Colon (tissue), 2 donors: ENCODE measurements at regions not wholly inside any gene's neighbourhood (a gene's known extent, or its start where the extent isn't known, plus 50 kb on each side); places are given as distances from the start of the nearest gene placed in this dataset.
"Not testable (repeated sequence)": the region's sequence is repeated elsewhere in the genome, so short reads cannot be mapped to it uniquely, and the experiment has no call there.

Source experiments
- FAIRE-seq: peaks from 2 replicates; lab custom pipeline; 2012; peaks lifted over from hg19 to GRCh38; lab: Jason Lieb, UNC
- donor health status: control.
- donor health status: control.

DNA sequence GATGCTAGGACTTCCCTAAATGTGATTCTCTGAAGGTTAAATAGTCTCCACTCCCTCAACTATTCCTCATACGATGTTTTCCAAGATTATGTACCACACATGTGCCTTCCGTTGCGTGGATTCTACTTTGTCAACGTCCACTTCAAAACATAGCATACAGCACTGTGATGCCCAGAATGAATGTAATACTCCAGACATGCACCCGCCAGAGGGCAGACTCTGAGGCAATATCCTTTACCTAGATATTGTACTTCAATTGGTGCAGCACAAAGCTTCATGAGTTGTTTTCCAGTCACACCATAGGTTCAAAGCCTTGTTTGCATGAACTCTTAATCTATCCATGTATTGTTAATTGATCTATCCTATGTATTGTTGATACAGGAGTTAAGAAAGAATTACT is 201.0 kb upstream of the NABP1 start:
- no peak for FAIRE-seq

DNA sequence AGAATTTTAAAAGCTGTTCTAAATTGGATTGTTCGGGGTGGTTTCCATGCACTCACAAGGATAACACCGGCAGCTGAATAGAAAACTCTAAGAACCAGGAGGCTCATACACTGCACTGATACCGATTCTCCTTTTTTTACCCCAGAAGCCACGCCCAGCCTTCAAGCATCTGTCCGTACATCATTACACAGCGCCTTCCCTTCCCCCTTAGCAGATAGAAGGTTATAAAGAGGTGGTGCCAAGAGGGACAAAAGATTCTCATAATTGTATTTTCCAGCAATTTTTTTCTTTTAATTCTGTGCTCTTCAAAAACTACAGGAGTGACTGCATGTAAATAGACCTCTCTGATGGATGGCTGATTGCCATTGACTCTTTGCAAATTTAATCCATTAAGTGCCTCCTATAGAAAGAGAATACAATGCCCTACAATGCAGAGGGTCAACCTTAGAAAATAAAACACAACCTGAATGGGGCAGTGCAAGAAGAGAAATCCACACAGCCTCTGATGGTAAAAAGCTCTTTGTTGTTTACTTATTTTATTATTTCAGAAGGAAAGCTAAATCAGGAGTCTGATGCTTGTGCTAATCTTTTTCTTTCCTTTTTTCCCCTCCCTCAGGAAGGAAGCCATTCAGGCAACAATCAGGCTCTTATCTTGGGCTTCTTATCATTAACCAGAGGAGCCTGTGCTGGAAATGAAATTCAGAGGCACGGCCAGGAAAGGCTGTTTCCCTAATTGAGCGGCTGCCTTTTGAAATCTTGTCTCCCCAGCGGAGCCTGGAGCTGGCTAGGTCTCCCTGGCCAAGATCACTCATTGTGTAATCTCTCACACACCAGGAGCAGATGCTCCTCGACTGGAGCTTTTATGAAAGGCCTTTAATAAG is 198.9 kb upstream of the NABP1 start:
- FAIRE-seq = no peak

DNA sequence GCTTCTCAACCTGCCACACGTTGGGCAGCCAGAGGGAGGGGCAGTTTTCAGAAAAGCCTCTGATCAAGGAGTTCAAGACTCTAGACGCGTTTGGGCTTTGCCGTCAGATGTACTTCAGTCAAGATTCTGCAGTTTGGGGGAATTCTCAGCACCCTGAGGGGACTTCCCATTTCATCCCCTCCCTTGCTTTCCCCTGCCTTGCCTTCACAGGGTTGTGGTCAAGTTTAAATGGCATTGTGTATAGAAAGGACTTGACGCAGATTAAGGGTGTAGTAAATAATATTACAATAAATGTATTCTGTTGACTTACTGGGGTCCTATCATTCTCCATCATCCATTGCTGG is 198.3 kb upstream of the NABP1 start:
- FAIRE-seq = no peak

DNA sequence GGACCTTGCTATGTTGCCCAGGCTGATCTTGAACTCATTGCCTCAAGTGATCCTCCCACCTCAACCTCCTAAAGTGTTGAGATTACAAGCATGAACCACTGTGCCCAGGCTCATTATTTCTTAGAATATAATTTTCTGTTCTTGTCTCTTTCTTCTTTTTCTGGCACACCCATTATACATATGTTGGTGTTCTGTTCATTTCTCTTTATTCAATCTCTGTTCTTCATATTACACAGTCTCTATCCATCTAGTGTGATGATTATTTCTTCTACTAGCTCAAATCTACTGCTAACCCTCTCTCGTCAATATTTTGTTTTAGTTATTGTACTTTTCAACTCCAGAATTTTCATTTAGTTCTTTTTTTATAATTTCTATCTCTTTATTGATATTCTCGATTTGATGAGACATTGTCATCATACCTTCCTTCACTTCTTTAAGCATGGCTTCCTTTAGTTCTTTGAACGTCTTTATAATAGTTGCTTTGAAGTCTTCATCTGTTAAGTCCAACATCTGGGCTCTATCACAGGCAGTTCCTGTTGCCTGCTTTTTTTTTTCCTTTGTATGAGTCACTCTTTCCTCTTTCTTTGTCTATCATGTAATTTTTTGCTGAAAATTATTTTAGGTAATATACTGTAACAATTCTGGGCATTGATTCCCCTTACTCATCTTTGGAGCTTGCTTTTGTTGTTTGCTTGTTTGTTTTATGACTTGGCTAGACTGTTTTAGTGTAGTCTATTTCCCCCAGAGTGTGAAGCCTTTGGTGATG is 196.4 kb upstream of the NABP1 start:
- FAIRE-seq = no peak

DNA sequence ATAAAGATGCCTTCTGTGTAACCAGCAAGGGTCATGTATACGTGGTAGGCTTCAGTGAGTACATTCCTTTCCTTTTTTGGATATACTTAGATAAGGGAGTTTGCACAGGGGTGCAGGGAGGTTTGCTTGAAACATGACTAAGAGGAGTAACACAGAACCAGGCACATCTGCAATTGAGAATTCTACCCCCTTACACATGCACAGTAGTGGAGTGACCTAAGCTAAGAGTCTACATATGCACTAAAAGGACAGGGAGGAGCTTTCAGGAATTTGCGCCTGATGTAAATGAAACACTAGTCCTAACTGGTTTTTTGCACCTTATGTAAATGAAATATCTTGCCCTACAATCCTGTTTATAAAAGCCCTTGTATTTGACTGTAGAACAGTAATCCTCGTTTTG is 194.8 kb upstream of the NABP1 start:
- FAIRE-seq = no peak

DNA sequence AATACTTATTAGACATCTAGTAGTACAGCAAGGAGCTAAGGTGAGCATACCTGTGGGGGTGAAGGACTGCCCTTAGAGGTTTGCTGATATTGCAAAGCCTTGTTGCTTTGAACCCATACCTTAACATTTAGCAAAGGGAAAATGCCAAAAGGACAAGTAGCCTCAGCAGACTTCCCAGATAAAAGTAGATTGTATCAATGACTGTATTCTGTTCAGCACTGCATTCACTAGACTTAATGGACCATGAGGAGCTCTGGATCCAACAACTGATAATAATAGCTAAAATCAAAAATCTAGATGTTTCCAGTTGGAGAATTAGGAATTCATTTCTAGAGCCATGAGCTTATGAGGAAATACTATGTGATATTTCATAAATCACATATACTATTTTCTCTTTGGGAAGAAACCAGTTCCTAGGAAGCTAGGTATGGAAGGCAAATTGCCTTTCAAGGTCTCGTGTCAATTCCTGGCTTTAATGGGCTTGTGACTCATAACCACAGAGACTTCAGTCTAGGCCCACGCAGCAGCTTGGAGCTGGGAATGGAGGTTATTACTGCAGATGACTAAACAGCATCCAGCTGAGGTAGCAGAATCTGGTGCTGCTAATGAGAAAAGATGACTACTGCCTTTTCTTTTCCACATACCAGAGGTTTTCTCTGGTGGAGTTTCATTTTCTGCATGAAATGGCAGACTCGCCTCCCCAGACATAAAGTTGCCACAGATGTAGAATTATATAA is 191.2 kb upstream of the NABP1 start:
- no peak for FAIRE-seq

DNA sequence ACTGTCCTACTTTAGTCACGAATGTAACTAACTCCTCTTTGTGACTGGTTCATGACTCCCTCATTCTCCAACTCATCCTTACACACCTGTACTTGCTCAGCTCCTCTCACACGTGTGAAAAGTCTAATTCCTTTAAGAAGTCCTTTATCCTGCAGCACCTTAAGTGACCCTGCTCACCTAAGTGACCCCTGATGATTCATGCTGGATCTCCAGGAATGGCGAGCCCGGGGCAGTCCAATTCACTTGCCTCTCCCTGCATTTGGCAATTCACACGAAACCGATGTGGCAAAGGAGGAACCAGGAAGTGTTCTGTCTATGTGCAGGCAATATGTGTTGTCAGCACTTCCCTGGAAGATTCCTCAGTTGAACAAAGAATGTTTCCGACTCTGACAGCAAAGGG is 189.8 kb upstream of the NABP1 start:
- FAIRE-seq = no peak

DNA sequence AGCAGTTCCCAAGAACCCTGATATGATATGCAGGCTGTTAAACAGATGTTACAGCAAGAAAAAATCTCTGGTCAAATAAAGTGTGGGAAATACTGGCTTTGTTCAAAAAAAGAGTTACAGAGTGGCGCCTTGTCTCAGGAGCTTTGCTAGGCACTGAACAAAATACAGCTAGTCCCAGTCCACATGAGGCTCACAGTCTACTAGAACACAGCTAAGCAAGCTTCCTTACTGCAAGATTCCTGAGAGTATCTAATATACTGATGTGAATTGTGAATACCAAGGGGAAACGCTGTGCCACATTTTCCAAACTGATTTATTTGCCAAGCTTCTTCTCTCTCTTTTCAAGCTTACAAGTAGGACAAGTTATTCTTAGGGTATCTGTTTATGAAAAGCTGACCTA is 188.8 kb upstream of the NABP1 start:
- FAIRE-seq = no peak

DNA sequence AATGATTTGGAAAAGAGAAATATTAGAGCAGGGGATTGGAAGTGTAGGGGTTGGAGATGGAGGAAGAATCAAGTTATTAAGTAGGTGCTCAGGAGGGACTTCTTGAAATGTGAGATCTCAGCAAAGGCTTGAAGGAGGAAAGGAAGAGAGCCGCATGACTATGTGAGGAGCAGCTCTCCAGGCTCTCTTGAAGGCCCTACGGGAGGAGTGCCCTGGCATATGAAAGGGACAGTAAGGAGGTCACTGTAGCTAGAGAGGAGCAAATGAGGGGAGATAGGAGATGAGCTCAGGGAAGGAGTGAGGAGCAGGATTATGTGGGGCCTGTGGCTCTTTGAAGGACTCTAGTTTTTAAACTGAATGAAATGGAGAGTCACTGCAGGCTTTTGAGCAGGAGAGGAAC is 181.1 kb upstream of the NABP1 start:
- FAIRE-seq = no peak

DNA sequence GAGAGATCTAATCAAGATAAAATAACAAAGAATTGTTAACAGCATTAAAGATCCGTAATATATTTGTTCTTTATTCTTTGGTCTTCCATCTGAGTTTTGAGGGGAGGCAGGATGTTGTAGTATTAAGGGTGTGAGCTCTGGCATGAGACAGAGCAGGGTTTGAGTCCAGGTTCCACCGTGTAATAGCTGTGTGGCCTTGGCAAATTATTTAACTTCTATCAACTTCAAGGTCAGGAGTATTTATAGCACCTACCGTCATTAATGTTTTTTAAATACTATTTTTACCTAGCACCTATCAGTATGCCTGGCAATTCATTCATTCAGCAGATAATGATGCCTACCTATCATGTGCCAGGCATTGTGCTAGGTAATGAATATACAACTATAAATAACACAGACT is 180.1 kb upstream of the NABP1 start:
- no peak for FAIRE-seq

DNA sequence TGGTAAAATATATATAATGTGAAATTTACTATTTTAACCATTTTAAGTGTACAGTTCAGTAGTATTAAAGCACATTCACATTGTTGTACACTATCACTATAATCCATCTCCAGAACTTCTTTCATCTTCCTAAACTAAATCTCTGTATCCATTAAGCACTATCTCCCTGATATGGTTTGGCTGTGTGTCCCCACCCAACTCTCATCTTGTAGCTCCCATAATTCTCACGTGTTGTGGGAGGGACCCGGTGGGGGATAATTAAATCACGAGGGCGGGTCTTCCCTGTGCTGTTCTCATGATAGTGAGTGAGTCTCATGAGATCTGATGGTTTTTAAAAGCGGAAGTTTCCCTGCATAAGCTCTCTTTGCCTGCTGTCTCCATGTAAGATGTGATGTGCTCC is 178.9 kb upstream of the NABP1 start:
- FAIRE-seq = no peak

DNA sequence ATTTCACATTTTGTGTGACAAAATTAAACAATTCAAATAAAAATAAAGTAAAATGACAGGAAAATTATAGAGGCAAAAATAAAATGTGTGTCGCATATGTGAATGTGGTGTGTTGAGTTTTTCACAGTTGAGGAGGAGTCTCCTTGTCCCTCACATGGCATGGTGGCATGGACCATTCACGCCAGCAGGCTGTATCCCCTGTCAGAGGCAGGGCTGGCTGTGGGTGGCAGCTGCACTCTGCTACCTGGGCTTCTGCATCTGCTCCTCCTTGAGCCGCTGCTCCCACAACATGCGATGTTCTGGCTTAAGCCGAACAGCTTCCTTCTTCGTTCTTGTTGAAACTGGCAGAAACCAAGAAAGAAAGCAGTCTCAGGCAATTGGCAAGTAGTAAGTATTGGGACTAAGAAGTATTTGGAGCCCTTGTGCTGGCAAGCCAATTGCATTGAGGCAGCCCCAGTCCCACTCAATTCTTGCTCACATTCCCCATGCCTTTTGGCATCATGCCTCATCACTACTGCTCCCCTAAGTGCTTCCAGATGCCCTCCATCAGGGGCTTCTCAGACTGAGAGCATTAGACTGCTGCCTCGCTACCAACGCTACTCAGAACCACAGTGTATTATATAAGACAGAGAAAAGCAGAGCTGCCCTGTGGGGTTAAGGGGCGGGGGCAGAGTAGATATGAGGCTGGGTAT is 177.9 kb upstream of the NABP1 start:
- no peak for FAIRE-seq

DNA sequence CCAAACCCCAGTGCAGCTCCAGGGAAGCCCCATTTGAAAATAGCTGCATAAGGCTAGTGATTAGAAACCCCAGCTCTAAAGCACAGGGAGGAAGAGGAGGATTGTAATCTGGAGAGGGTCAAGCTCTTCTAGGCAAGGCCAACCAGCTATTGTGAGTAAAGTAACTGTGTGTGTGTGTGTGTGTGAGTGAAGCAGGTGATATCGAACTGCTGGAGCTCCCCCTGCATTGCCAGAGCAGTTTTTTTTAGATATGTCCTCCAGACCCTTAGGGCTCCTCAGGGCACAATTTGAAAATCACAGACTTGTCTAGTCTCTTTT is 177.4 kb upstream of the NABP1 start:
- no peak for FAIRE-seq

DNA sequence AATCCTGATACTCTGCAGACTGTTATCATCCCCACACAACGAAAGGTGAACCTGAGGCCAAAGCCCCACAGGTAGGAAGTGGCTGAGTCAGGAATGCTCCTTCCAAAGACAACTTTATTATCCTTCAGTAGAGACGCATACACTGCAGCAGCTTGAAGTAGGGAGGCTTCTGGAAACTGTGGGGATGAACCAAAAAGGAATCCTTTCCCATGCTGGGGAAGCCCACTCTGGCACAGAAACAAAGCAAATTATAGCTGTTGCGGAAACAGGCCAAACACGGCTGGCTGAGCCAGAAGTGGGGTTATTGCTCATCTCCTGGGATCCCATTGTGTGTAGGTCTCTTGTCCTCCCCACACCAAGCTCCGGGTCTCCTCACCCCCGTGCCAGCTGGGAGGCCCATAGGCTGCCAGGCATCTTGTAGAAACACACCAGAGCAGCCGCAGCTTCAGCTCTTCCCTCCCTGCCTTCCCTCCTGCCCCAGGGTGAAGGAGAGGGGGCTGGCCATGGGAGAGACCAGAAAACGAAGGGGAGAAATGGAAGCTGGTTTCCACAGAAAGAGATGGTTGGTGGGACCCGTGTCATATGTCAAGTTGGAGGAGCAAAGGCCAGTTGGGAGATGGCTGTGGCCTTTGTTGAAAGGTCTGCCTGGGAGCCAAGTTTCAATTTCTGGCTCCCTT is 176.9 kb upstream of the NABP1 start:
- no peak for FAIRE-seq

DNA sequence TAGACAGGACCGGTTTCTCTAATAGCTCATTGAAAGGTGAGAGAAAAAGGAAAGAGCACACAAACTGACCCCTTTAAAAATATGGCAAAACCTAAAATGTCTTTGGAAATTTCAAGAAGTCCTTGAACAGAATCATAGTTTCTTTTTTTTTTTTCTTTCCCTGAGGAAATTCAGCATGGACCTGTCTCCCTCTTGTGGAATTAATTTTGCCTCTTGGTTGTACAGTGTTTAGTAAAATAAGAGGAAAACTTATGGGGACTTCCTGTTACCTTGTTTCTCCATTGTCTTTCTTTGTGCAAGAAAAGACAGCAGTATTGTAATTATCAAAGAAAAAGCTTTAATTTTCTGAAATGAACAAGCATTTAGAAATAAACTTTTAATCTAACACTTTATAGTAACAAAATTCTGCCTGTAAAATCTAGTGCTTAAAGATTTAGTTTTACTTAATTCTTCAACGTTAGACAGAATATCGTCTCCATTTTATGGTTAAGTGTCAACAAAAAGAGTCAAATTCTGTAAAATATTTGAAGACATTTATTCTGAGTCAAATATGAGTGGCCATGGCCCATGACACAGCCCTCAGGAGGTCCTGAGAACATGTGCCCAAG is 176.3 kb upstream of the NABP1 start:
- FAIRE-seq = no peak

DNA sequence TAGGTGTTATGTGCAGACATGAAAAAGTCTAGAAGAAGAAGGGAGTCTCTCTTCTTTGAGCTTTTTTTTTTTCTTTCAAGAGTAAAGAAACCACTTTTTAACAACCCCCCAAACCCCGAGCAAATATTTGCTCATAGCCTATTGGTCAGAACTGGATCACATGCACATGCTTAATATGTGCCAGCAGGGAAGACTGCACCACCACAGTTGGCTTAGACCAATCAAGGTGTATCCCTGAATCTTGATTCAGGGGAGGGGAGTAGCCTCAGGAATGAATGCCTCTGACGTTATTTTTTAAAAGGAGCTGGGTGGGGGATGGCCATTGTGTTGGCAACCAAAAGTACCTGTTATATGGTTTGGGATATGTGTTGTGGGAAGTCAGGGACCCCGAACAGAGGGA is 171.4 kb upstream of the NABP1 start:
- FAIRE-seq = no peak

DNA sequence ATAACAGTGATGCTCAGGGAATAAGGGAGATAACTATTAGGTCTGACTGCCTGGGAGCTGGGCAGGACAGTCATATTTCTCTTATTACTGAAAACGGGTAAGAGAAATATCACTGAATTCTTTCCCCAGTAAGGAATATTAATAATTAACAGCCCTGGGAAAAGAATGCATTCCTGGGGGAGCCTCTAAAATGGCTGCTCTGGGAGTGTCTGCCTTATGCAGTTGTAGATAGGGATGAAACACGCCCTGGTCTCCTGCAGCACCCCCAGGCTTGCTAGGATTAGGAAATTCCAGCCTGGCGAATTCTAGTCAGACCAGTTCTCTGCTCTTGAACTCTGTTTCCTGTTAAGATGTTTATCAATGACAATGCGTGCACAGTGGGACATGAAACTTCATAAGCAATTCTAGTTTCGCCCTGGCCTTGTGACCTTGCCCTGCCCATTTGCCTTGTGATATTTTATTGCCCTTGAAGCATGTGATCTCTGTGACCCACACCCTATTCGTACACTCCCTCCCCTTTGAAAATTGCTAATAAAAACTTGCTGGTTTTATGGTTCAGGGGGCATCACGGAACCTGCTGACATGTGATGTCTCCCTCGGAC is 170.6 kb upstream of the NABP1 start:
- FAIRE-seq = not testable (repeated sequence)

DNA sequence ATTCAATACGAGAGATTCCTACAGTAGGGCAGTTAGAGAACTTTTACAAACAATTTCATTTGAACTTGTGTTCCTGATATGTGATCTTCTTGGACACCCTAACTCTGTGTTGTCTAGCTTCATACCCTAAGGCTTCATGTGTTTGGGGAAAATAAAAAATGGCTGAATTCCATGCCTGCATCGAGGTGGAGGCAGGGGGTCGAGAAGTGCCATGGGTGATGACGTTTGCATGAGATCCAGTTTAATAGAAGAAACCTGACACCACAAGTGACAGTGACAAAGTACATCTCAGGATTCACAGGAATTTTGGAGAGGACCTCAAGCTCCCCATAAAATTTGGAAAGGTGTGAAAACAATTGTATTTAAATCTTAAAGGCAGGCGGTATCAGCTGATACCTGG is 169.2 kb upstream of the NABP1 start:
- no peak for FAIRE-seq

DNA sequence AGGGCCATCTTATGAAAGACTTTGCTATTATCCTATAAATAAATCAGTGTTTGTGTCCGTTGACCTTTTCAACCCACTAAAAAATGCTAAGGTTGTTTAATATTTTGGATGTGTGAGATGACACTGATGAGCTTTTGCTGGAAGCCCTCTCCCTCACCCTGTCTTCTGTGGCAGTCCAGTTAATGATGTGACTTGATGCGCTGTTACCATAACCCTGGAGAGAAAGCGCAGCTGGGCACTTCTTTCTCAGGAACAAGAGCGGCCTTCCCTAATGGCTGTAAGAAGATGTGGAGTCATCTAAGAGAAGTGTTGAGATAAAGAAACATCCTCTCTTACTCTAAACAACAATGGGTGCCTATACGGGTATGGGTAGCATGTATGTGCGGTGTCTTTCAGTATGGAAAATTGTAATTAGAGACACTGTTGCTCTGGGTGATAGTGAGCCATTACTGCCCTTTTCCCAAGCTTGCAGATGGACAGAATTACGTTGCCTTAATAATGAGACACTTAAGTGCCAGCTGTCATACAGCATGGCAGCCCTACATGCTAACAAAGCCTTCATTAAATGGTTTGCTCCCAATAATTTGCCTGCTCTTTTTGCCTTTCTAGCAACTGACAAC is 165.6 kb upstream of the NABP1 start:
- FAIRE-seq = no peak

DNA sequence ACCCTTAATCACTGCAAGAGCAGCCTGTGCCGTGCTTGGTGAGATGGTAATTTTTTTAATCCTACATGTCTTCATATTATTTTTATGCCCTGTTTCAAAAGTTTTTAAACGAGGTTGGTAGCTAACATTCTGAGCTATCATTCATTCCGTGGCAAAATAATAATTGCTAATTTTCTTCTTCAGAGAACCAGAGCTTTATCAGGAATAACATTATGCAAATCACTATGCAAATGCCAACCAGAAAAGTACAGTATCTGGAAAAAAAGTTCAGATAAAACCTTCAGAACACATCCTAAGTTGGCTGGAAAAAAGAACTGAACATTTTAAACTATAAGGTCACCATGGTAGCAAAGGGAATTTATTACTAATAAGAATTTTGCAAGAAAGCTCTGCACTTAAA is 165.1 kb upstream of the NABP1 start:
- FAIRE-seq = no peak

DNA sequence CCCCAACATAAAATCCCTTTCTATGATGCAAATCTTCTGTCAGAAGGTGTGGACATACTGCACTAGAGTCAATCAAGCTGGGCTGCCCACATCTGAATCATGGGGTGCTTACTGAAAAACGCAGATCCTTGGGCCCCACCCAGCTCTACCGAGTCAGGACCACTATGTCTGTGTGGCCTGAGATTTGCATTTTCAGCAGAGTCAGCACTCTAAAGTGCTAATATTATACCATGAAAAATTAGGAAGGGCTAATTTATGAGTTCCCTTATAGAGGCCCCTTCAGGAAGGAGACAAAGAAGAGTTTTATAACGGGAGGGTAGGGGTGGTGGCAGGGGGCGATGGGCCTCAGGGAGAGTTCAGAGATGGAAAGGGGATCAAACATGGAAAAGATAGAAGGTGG is 163.3 kb upstream of the NABP1 start:
- FAIRE-seq = no peak
